GM12865 (cell line): ENCODE measurements at regions not wholly inside any gene's neighbourhood (a gene's known extent, or its start where the extent isn't known, plus 50 kb on each side); places are given as distances from the start of the nearest gene placed in this dataset.

Source experiments
- DNase-seq: peaks from one replicate; pipeline ENCODE4 v3.0.0; 2010; ENCODE audit warnings: low read depth
- H3K4me3 ChIP-seq: 2 replicates; pipeline ENCODE4 v1.5.1; 2011; ENCODE audit warnings: mild to moderate bottlenecking, low read depth, low read length, control low read depth
- CTCF ChIP-seq: IDR thresholded peaks from 2 replicates; pipeline ENCODE4 v1.5.1; 2011; ENCODE audit warnings: low read length, control low read depth, low read depth, inconsistent platforms; ENCODE audit not compliant: insufficient read depth; ENCODE audit errors: missing control alignments

- no peak for TF ChIP-seq CTCF
- H3K4me3 ChIP-seq = no peak overlapping the region
- no peak for DNase-seq
Observed at GRCh38 chr15:70303981-70304380, 206.3 kb upstream of the TLE3 start.

- no peak for DNase-seq
- no peak for TF ChIP-seq CTCF
- no peak overlapping the region for H3K4me3 ChIP-seq
Observed at GRCh38 chr15:70302360-70302759, 204.6 kb upstream of the TLE3 start.

GRCh38 chr15:70301396-70301795 is 203.7 kb upstream of the TLE3 start:
- H3K4me3 ChIP-seq = no peak overlapping the region
- no peak for TF ChIP-seq CTCF
- no peak for DNase-seq

- DNase-seq = peak; percentile 94
- TF ChIP-seq CTCF = no peak
- no peak overlapping the region for H3K4me3 ChIP-seq
Observed at GRCh38 chr15:70299931-70300869, 202.5 kb upstream of the TLE3 start.

GRCh38 chr15:70297465-70298058 is 199.8 kb upstream of the TLE3 start:
- TF ChIP-seq CTCF = no peak
- H3K4me3 ChIP-seq = no peak overlapping the region
- no peak for DNase-seq

GRCh38 chr15:70294731-70295305 is 197.1 kb upstream of the TLE3 start:
- no peak overlapping the region for H3K4me3 ChIP-seq
- TF ChIP-seq CTCF = no peak
- DNase-seq = no peak
